MG63 (cell line): ENCODE measurements at regions not wholly inside any gene's neighbourhood (a gene's known extent, or its start where the extent isn't known, plus 50 kb on each side); places are given as distances from the start of the nearest gene placed in this dataset.

ENCODE experiments used
- DNase-seq: peaks from one replicate; pipeline ENCODE4 v3.0.0-alpha.2; 2020
- H3K27me3 ChIP-seq: fragments of 250-450 bp; sonication (Bioruptor Pico); 2 replicates; pipeline ENCODE4 v1.5.1; 2020; ENCODE audit warnings: mild to moderate bottlenecking, moderate library complexity
- H3K36me3 ChIP-seq: fragments of 250-450 bp; sonication (Bioruptor Pico); 2 replicates; pipeline ENCODE4 v1.5.1; 2020; ENCODE audit warnings: mild to moderate bottlenecking, moderate library complexity
- H3K4me3 ChIP-seq: fragments of 250-450 bp; sonication (Bioruptor Pico); 2 replicates; pipeline ENCODE4 v1.5.1; 2020; ENCODE audit warnings: mild to moderate bottlenecking, moderate library complexity
- H3K9me3 ChIP-seq: fragments of 250-450 bp; sonication (Bioruptor Pico); 2 replicates; pipeline ENCODE4 v1.5.1; 2020; ENCODE audit warnings: mild to moderate bottlenecking, moderate library complexity

DNA sequence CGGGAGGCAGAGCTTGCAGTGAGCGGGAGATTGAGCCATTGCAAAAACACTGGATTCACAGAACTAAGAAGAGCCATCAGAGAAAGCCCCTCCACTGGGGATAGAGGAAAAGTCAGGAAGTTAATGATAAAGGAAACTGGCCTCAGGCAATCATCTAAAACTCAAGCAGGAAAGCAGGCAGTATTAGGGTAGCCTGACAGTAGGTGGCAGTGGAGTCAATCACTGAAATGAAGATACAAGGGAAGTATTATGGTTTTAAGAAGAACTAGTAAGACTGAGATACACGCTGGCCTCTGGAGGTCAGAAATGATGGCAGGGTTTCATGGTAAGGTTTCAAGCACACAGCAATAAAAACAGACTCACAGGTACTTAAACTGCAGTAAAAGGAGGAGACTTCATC lies 578.3 kb downstream of the HACE1 start:
- Histone ChIP-seq H3K27me3 (no peaks in the 10 kb centered on the region; the same call in 1 of the 2 replicates), H3K4me3 (no peak overlapping the region), H3K36me3 (no peaks in the 10 kb centered on the region), H3K9me3 (no peaks in the 10 kb centered on the region)
- DNase-seq = no peak

DNA sequence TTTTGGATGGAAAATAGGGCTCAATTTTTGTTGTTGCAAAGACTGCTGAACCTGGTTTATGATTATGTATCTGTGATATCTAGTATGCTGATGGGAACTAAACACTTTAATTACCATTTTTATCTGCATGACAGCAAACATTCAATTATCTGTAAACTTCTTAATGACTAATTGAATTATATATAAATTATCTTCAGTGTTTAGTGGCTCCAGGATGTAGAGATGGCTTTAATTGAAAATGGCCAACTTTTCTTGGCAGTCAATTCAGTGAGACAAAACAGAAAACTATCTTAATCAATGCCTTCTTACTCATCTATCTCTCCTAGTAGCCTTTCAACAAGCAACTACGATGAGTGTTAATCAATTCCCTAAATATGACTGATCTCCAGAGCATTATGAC lies 591.3 kb downstream of the HACE1 start:
- Histone ChIP-seq H3K4me3 (no peak overlapping the region), H3K27me3 (no peaks in the 10 kb centered on the region), H3K9me3 (no peaks in the 10 kb centered on the region), H3K36me3 (no peaks in the 10 kb centered on the region)
- DNase-seq = no peak

DNA sequence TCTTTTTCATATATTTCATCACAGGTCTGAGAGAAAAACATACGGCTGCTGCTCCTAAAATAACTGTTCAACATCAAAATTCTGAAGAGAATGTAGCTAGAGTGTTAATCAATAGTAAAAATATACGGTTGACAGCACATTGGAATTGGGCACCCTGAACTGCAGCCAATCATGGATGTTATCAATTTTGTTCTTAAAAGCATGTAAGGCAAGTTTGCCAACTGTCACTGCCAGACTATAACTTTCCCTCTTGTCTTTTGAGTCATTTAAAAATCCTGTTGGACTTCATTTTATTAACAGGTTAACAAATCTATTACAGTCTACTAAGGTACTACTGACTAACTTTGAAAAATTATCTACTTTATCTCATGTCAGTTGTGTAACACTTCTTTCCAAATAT lies 592.8 kb downstream of the HACE1 start:
- H3K4me3 ChIP-seq = no peak overlapping the region
- H3K9me3 ChIP-seq = no peaks in the 10 kb centered on the region
- no peak for DNase-seq
- H3K27me3 ChIP-seq = no peaks in the 10 kb centered on the region
- H3K36me3 ChIP-seq = no peaks in the 10 kb centered on the region

DNA sequence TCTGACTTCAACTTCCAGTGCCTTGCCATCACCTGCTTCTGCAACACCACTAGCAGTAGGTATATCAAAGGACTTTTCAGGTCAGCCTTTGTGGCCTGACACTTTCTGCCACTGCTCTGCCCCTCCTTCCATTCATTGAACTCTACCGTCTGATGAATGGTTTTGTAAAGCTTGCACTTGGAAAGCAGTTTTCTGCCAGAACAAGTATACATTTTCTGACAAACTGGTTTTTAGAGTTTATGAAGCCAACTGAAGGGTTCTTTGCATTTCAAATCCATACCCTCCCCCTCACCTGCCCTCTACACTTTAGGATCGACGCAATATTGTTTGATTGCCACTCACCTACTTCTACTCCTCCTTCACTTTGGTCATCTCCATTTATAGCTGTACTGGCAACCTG lies 603.1 kb downstream of the HACE1 start:
- no peaks in the 10 kb centered on the region for H3K9me3 ChIP-seq
- H3K36me3 ChIP-seq = no peaks in the 10 kb centered on the region
- H3K27me3 ChIP-seq = no peaks in the 10 kb centered on the region
- no peak for DNase-seq
- no peak overlapping the region for H3K4me3 ChIP-seq

DNA sequence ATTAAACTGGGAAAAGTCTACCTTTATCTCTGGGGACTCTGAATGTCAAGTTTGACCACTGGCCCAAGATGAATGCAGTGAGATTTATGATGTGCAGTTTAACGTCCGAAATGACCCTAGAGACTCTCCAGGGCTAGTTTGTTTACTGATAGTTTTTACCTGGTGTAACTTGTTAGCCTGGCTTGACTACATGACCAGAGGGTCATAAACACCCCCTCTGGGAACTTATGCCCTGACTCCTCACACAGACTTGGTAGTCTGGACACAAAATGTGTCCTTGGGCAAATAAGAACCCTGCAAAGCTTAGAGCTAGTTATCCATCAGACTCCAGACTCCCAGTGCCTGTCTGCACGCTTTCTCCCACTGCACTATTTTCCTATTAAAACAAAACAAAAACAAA lies 606.5 kb downstream of the HACE1 start:
- Histone ChIP-seq H3K27me3 (no peaks in the 10 kb centered on the region), H3K9me3 (no peaks in the 10 kb centered on the region), H3K4me3 (no peak overlapping the region), H3K36me3 (no peaks in the 10 kb centered on the region)
- DNase-seq = no peak

DNA sequence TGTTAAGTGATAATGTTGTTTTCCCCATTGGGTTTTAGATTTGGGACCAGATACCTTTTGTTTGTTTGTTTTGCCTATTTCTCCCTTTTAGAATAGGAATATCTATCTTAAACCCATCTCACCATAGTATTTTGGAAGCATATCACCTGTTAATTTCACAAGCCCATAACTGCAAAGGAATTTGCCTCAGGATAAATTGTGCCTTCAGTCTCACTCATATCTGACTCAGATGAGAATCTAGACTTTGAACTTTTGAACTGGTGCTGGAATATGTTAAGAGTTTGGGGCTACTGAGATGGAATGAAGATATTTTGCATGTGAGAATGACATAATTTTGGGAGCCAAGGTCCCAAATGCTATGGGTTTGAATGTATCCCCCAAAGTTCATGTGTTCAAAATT lies 607.4 kb downstream of the HACE1 start:
- Histone ChIP-seq H3K27me3 (no peaks in the 10 kb centered on the region), H3K9me3 (no peaks in the 10 kb centered on the region), H3K4me3 (no peak overlapping the region), H3K36me3 (no peaks in the 10 kb centered on the region)
- no peak for DNase-seq

DNA sequence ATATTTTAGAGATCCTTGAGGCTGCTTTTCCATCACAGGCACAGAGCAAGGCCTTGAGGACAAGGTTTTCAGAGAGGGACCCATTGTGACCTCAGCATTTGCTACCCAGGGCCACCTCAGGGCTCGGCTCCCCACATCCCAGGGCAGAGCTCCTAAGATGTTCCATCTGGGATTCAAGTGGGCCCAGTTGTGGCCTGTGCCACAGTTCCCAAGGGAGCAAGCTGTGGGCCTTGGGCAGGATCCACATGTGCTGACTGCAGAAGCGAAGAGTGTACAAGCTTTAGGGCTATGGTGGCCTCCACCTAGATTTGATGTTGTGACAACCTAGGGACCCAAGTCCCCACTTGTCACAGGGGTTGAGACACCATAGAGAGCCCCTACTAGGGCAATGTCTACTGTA lies 608.1 kb downstream of the HACE1 start:
- no peak overlapping the region for H3K4me3 ChIP-seq
- H3K36me3 ChIP-seq = no peaks in the 10 kb centered on the region
- no peak for DNase-seq
- no peaks in the 10 kb centered on the region for H3K27me3 ChIP-seq
- no peaks in the 10 kb centered on the region for H3K9me3 ChIP-seq

DNA sequence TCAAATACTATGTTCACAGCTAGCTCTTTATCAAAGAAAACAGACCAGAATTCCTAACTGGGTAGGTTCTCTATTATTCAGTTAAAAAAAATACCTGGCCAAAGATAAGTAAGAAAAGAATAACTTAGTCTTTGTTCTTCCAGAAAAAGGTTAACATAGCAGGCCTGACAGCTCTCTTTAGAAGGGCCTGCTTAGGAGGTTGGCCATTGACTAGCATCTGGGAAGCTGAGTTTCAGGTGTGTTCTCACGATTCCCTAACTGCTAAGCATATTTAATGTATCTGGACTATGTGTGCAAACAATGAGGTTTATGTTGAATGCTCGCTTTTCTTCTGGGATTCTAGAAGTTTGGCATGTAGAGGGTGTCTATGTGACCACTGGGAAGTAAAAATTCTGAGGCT lies 618.9 kb downstream of the HACE1 start:
- H3K4me3 ChIP-seq = no peak overlapping the region
- H3K36me3 ChIP-seq = no peaks in the 10 kb centered on the region
- no peak for DNase-seq
- H3K27me3 ChIP-seq = no peaks in the 10 kb centered on the region
- H3K9me3 ChIP-seq = no peaks in the 10 kb centered on the region

DNA sequence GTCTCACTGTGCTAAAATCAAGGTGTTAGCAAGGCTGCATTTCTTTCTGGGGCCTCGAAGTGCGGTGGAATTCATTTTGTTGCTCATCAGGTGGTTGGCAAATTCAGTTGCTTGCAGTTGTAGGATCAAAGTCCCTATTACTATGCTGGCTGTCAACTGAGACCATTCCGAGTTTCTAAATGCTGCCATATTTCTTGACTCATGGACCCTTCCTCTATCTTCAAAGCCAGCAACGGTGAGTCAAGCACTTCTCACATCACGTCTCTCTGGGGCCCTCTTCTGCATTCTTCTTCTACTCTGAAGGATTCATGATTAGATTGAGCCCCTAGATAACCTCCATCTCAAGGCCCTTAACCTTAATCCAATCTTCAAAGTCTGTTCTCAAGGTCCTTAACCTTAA lies 619.7 kb downstream of the HACE1 start:
- no peaks in the 10 kb centered on the region for H3K9me3 ChIP-seq
- no peak overlapping the region for H3K4me3 ChIP-seq
- H3K36me3 ChIP-seq = no peaks in the 10 kb centered on the region
- no peak for DNase-seq
- no peaks in the 10 kb centered on the region for H3K27me3 ChIP-seq

DNA sequence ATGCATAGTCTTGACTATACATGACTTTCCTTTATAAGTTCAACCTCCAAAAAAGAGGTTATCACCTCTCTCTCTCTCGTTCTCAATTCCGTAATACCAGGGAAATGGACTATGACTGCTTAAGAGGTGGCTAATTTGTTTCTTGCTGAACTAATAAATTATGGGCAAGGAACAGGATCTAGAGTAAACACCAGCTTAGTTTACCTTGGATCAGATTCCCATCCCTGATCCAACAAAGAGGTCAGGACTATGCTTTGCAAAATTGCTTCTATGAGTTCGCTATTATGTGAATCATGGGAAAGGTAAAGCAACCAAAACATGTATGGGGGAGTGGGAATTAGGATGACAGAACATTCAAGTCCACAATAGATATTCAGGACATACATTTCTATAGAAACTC lies 630.7 kb downstream of the HACE1 start:
- no peaks in the 10 kb centered on the region for H3K27me3 ChIP-seq
- no peaks in the 10 kb centered on the region for H3K36me3 ChIP-seq
- no peak for DNase-seq
- H3K9me3 ChIP-seq = no peaks in the 10 kb centered on the region
- no peak overlapping the region for H3K4me3 ChIP-seq

DNA sequence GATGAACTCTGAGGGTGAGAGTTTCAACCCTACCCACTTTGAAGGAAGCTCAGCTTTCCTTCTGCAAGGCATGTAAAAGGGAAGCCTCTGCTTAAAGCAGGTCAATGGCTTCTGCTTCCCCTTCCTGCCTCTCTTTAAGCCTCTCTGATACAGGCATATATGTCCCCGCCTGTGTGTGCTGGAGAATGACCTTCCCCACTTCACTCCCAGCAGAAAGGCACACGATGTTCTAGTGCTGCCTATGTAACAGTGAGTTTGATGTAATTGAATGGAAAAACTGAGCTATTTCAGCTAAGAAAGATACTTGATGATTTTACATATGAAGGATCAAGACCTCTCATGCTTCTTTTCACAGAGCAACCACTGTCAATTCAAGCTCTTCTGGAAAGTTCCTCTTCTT lies 632.2 kb downstream of the HACE1 start:
- Histone ChIP-seq H3K36me3 (no peaks in the 10 kb centered on the region), H3K4me3 (no peak overlapping the region)
- no peak for DNase-seq

DNA sequence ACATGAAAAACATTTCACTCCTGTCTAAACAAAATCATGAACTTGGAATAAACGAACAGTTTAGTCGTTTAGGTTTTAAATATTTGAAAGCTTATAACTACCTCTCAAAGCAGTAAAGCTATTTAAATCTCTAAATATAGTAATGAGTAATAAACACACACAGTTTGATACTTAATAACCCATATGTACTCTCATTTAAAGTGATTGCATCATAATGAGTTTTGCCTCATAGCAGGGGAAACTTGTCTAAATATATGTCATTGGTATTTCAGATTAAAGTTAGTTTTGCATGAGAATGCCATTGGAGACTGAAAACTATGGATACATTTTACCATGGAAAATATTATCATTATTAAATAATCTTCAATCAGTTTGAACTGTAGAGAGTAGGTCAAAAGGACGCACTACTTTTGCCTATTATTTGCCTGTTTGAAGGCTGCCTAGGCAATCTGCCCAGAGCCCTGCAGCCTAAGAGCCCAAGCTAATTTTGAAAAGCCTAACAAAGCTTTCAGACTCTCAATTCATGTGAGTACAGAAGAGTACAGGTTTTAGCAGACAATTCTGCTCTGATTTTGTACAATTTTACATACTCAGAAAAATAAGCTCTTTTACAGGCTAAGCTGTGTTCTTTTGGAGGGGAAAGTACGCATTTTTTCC lies 632.8 kb downstream of the HACE1 start:
- H3K36me3 ChIP-seq = no peaks in the 10 kb centered on the region
- H3K9me3 ChIP-seq = no peaks in the 10 kb centered on the region
- no peaks in the 10 kb centered on the region for H3K27me3 ChIP-seq
- DNase-seq = no peak
- no peak overlapping the region for H3K4me3 ChIP-seq

More for the DNA sequence above, 632.2 kb downstream of the HACE1 start:
- Histone ChIP-seq H3K27me3 (no peaks in the 10 kb centered on the region), H3K9me3 (no peaks in the 10 kb centered on the region)

DNA sequence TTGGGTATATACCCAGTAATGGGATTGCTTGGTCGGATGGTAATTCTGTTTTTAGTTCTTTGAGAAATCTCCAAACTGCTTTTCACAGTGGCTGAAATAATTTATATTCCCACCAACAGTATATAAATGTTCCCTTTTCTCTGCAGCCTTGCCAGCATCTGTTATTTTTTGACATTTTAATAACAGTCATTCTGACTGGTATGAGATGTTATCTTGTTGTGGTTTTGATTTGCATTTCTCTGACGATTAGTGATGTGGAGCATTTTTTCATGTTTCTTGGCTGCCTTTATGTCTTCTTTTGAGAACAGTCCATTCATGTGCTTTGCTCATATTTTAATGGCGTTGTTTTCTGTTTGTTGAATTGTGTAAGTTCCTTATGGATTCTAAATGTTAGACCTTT lies 641.6 kb downstream of the HACE1 start:
- no peaks in the 10 kb centered on the region for H3K9me3 ChIP-seq
- no peak for DNase-seq

DNA sequence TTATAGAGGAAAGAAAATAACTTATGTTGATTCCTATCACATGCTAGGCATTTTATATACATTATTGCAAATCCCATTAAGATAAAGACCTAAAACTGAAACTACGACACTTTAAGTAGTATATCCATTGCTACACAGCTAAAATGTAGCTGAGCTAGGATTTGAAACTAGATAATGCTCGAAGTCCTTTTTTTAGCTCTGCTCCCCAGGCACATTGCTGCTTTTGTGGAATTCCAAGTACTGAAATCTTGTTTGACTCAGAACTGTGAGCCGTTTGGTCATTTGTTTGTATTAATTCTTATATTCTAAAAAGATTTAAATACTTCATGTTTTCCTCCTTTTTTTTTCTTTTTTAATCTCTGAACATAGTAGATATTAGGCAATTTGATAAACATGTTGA lies 644.8 kb downstream of the HACE1 start:
- no peak for DNase-seq
- H3K36me3 ChIP-seq = no peaks in the 10 kb centered on the region
- no peak overlapping the region for H3K4me3 ChIP-seq
- H3K27me3 ChIP-seq = no peaks in the 10 kb centered on the region
- no peaks in the 10 kb centered on the region for H3K9me3 ChIP-seq

More for the DNA sequence above, 641.6 kb downstream of the HACE1 start:
- Histone ChIP-seq H3K27me3 (no peaks in the 10 kb centered on the region), H3K4me3 (no peak overlapping the region), H3K36me3 (no peaks in the 10 kb centered on the region)

DNA sequence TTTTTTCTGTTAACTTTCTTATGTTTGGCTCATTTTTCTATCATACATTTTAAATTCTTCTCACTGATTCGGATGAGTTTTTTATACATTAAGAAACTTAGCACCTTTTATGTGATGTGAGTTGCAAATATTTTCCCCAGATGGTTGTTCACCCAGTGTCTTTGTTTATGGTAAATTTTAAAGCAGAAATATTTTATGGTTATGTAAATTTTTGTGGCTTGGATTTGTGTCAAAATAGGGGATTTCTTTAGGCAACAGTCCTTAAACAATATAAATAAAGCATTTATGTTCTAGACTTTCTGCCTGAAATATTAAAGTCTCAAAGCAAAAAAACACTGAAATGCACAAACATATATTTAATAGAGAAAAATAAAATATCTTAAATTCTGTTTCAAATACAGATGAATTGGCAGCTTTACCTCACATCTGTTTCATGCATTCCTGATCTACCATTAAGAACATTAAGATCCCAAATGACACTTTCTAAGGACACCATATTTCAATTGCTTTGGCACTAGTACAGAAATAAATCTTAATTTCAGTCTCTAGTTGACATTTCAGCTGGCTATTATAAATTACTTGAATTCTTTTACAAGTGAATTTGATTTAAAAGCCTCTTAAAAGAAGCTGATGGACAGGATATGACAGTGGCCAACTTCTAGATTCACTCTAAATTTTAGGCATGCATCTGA lies 646.6 kb downstream of the HACE1 start:
- Histone ChIP-seq H3K4me3 (no peak overlapping the region), H3K36me3 (no peaks in the 10 kb centered on the region), H3K27me3 (no peaks in the 10 kb centered on the region), H3K9me3 (no peaks in the 10 kb centered on the region)
- DNase-seq = no peak

DNA sequence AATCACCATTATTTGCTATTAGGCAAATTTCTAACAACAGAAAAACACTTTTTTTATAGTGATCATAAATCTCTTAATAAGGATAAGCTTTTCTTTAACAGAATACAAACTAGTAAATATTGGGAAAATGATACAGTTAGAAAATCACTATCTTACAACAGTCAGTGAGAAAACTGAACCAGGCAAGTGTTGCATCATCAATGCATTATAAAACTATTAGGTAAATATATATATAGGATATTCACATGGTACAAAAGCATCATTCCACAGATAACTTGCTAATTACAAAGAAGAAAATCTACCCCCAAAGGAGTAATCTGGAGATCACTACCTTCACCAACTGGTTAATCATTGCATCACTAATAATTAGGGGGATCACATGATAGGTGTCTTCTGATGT lies 652.1 kb downstream of the HACE1 start:
- no peaks in the 10 kb centered on the region for H3K9me3 ChIP-seq
- DNase-seq = no peak

DNA sequence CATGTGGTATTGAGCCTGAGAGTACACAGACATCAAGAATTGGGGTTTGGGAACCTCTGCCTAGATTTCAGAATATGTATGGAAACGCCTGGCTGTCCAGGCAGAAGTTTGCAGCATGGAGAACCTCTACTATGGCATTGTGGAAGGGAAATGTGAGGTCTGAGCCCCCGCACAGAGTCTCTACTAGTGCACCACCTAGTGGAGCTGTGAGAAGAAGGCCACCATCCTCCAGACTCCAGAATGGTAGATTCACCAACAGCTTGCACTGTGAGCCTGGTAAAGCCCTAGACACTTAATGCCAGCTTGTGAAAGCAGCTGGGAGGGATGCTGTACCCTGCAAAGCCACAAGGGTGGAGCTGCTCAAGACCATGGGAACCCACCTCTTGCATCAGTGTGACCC lies 658.2 kb downstream of the HACE1 start:
- H3K36me3 ChIP-seq = no peaks in the 10 kb centered on the region
- no peaks in the 10 kb centered on the region for H3K9me3 ChIP-seq
- no peak overlapping the region for H3K4me3 ChIP-seq
- no peak for DNase-seq
- no peaks in the 10 kb centered on the region for H3K27me3 ChIP-seq

More for the DNA sequence above, 652.1 kb downstream of the HACE1 start:
- Histone ChIP-seq H3K27me3 (no peaks in the 10 kb centered on the region), H3K36me3 (no peaks in the 10 kb centered on the region), H3K4me3 (no peak overlapping the region)

DNA sequence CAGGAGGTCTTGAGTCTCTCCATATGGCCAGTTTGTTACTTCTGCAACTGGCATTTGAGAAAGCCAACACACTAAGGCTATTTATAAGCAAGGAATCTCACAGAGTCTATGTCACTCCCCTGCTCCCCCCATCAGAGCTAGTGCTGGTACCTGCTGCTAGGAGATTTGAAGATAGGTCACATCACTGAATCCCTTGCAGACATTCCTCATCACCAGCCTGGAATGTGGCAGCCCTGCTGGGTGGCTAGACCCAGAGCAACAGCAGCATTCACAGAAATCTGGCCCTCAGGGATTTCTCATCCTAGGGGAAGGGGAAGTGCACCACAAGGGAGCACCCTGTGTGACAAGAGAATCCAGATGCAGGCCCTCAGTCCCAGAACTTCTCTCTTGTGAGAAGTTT lies 672.1 kb downstream of the HACE1 start:
- no peak for DNase-seq
- H3K36me3 ChIP-seq = no peaks in the 10 kb centered on the region
- no peak overlapping the region for H3K4me3 ChIP-seq
- H3K9me3 ChIP-seq = peaks cover 3% of the 10 kb centered on the region; the same call in 1 of the 2 replicates
- no peaks in the 10 kb centered on the region for H3K27me3 ChIP-seq
